GM18861 (cell line): ENCODE measurements at regions not wholly inside any gene's neighbourhood (a gene's known extent, or its start where the extent isn't known, plus 50 kb on each side); places are given as distances from the start of the nearest gene placed in this dataset.

Experiments
- ATAC-seq: cut with Tn5 transposase; IDR thresholded peaks from one replicate; pipeline ENCODE4 v1.9.1; 2021; ENCODE audit not compliant: unreplicated experiment

DNA sequence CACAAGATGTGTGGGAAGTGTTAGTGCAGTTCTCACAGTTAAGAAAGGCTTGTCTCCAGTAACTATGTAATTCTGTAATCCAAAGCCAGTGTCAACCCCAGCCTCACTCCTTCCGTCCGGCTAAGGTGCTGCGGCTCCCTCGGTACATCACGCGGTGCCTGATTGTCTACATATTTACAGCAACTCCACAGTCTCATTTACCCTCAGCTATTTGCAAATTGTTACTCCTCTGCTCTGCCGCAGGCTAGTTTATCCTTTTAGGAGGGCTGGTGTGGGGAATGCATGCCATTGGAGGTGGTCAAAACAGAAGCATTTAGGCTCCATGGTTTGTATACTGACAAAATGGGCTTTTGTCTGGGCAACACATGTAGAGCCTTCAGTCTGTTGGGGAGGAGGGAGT is 358.3 kb downstream of the METTL15 start:
- no peak for ATAC-seq

DNA sequence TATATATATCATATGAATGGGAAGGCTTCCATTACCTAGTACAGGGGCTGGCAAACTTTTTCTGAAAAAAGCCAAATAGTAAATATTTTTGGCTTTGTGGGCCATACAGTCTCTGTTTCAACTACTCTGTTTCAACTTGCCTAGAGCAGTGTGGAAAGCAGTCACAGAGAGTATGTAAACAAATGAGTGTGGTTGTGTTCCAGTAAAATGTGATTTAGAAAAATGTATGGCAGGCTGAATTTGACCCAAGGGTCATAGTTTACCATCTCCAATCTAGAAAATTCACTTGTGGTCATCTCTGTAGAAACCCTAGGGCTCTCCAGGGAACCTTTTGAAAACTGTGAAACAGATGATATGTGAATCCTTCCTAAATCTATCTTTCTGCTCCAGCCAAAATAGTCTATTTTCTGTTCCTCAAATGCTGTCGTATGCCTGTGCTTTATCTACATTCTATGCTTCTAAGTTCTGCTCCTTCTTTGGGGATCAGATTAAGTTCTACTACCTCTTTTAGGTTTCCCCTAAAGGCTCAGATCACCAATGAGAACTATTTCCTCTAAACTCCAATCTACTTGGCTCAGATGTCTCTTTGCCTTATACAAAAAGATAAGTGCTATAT is 356.2 kb downstream of the METTL15 start:
- no peak for ATAC-seq

DNA sequence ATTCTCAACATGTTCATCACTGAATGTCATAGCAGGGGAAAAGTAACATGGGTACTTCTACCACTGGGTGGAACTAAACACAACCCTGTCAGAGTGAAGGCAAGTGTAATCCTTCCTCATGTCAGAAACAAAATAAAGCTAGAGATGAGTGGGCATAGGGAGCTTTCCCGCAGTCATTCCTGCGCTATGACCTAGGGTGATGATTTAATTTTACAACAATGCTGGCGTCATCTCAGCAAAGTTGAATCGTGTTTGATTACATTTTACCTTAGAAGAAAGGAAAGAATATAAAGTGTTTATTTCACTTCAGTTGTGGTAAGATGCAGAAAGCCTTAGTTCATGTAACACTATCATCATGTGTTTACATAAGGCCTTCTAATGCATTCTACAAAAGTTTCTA is 355.6 kb downstream of the METTL15 start:
- ATAC-seq = no peak

DNA sequence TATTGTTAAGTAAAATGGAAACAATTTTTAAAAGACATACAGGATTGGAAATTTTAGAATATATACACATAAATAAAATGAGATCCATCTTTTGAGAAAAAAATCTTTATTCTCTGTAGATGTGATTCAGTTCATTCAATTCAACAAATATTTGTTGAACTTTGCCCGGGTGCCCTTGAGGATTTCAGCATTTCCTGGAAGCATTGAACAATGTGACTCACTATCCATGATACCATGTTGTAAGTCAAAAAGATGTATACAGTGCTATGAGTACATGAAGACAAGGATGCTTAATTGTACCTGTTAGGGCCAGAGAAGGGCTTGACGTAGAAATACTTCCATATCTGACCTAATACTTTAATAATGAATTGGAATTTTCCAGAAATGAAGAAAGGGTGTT is 353.7 kb downstream of the METTL15 start:
- ATAC-seq = no peak

DNA sequence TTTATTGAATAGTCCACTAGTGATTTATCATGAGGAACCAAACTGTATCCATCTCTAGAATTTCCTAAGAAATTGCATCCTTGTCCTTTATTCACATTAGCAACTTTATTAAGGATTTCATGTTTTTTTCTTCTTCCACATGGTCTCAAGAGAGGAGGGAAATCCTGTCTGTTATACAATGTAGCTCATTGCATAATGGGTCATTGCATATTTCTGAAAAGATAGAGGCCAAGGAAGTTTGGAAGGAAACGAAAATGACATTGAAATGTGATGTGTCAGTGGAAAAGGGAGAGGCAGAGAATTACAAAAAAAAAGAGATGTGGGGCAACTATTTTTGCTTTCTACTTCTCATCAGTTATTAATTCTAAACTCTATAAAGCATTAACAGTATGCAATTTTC is 353.1 kb downstream of the METTL15 start:
- no peak for ATAC-seq

DNA sequence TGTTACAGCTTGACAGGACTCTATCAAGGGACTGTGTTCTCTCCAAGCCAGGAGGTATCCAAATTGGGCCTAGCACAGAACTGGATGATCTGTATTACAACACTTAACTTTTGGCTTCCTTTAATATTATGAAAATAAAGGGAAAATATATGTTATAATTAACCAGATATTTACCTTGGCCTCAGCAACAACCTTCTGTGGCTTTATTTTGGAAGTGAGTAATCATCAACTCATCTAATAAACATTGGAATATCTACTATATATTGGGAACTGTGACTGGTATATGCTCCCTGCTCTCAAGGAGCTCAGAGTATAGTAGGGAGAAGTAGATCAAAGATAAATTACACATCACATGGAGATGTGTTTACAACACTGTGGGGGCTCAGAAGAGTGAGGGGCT is 352.2 kb downstream of the METTL15 start:
- ATAC-seq = no peak

DNA sequence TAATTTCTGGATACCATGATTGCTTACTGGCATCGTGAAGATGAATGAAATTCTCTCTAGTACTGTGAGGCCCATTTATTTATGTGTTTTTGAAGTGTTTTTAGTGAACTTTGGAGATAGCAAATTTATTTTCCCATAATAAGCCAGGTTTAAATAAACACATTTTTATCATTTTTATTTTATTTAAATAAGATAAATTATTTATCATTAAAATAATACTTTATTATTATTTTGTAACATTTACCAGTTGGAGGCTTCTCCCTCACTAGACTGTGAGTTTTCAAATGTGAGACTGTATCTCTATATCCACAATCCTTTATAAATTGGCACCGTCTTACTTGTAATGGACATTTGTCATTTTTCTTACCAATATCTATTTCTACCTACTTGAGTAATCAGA is 351.7 kb downstream of the METTL15 start:
- ATAC-seq = no peak

DNA sequence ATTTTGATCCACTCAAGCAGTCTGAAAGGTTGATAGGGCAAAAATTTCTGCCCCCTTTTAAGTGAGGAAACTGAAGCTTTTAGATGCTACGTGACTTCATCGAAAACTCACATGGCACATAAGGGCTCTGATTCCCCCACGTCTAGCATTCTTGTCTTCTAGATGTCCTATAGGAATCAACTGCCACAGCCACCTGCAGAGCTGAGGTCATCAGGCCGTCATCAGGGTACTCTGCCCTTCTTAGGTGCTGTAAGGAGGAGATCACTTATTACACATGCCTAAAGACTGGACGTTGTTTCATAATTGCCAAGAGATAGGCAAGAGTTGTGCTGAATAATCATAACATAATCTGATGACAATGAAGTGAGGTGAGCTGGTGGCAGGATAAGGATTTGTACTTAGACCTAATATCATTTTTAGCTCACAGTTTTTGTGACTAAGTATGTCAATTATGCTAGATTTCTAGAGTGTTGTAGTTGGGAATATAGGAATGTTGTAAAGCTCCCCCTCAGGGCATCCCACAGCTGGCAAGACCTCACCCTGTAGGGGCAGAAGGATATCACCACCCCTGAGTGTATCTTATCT is 349.4 kb downstream of the METTL15 start:
- no peak for ATAC-seq

DNA sequence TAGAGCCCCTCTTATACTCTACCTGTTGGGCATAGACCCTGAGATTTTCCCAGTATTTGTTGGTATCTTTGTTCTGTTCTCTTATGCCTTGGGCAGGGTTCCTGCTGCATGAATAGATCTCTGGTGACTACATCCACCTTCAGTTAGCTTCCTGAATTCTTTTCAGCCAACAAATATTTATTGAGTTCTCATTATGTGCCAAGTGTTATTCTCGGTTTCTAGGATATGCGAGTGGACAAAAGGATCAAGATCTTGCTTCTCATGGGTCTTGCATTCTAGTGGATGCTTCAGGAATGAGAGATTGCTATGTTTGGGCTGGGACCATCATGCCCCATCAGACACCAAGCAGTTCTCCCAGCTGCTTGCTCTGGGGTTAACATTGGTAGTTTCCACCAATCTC is 340.0 kb downstream of the METTL15 start:
- ATAC-seq = no peak

DNA sequence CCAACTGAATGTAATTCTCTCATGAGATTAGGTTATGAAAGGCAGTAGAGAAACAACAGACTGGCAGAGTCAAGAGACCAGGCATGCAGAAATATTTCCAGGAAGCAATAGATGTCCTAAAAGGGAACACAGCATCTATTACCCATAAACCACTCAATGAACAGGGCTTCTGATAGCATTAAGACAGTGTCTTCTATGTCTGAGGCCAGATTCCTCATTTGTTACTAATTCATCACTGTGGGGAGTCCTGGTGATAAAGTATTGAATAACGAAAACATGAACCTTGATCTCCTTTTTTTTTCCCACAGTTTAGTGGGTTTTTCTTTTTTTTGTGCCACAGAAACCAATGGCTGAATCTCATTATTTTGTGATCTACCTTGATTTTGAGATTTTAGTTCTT is 339.0 kb downstream of the METTL15 start:
- no peak for ATAC-seq

DNA sequence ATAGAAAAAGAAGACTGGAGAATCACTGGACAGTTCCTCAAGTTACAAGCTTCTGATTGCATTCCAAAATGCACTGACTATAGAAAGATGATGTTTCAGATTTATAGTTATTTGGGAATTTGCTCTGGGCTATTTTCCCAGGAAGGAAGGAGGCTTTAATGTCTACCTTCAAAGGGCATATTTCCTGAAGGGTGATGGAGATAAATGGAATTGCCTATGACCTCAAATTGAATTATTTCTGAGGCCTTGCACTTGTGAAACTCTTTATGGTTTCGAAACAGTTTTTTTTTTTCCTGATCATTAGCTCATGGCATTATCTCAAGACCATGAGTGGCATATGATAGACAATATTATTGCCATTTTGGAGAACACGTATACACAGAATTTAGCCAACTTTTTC is 333.9 kb downstream of the METTL15 start:
- ATAC-seq = no peak

DNA sequence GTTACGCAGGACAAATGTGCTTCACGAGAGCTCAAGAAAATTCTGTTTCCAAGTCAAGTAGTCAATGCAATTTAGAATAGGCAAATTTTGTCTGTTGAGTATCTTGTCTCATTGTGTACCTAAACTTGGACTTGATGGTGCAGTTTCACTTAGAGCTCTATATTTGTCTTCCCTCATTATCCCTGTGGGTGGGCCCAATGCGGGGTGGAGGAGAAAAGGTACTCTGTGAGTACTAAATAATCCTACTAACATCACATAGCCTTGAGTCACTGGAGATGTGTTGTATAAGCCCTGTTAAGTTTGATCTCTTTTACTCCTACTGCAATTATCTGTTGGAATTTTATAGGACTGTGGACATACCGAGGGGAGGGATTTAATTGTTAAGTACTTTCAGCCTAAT is 331.2 kb downstream of the METTL15 start:
- no peak for ATAC-seq

DNA sequence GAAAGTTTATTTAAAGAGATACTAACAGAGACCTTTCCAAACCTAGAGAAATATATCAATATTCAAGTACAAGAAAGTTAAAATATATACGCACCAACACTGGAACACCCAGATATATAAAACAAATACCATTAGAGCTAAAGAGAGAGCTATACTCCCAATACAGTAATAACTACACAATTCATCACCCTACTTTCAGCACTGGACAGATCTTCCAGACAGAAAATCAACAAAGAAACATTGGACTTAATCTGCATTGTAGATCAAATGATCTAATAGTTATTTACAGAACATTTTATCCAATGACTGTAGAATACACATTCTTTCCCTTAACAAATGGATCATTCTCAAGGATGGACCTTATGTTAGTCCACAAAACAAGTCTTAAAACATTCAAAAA is 311.9 kb downstream of the METTL15 start:
- ATAC-seq = no peak

DNA sequence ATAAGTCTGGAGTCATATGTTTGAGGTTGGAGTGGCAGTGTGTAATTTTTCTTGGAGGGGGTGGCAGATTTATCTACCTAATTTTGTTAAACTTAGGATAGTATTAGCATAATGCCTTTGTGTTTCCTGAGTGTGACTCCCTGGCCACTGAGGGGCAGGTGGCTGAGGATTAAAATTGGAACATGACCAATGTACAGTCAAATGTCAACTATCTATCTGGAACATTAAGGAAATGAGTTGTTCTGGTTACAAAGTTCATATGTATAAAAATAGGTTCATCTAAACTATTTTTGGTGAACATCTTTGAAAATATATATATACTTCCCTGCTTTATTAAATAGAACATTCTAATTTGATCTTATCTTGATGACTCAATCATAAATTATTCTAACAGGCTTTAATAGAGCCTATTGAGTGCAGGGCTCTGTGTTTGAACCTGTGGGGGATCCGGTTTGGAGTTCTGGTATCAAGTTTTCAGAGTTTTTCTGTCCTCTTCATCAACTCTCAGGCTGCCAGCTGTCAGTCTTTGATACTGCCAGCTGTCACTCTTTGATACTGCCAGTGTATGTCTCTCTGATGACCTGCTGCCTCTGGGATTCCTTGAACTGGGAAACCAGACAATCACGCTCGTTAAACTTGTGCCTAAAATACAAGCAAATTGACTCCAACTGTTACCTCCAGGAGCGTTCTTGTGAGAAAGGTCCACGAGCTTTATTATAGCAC is 309.6 kb downstream of the METTL15 start:
- no peak for ATAC-seq

DNA sequence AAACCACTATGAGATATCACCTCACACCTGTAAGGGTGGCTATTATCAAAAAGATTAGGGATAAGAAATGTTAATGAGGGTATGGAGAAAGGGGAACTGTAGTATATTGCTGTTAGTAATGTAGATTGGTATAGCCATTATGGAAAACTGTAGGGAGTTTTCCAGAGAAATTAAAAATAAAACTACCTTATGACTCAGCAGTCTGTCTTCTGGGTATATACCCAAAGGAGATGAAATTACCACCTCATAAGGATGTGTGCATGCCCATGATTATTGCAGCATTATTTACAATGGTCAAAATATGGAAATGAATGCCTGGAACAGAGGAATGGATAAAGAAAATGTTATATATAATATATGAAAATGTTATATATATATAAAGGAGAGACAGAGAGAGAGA is 303.8 kb downstream of the METTL15 start:
- no peak for ATAC-seq

DNA sequence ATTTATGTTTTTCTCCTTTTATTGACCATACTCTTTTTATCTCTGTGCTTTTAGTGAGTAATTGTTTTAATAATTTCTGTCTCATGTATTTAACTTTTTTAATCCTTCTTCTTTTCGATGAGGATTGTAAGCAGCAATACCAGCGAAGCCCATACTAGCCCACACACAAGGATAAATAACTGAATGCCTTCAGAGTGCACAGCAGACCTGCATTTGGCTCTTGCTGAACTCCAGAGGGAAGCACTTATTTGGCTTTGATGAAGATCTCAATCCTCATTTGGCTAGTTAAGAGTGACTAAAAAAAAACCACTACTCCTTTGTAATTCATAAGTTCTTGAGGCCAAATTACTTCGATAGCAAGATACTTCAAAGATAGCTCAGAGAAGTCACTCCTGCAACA is 293.3 kb downstream of the METTL15 start:
- no peak for ATAC-seq

DNA sequence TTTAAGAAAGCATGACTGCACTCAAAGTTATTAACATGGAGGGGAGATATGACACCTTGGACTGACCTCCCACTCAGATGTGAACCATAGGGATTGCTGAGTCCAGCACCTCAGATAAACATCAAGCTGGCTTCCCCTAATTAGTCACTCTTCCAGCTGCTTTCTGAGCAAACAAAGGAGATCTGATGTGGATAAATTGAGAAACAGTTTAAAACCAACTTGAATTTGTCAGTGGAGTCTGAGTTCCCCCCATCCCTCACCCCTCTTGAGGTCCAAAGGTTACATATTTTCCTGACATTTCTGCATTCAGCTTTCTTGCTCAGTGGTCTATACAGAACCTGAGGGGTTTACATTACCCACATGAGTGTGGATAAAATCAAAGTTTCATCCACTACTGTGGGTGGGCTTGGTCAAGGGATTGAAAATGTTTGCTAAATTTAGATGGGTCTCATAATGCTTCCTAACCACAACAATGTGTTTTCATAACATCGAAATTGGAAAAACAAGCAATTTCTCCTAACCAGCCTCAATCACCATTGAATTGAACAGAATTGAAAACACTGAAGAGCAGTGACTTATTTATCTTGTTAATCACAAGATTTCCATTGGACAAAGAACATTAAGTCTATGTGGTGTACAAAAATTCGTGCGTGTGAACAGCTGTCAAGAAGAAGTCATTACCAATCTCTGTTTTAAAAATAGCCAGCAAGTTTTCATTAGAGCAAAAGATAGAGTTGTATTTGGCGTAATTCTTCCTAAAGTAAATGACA is 292.3 kb downstream of the METTL15 start:
- no peak for ATAC-seq

DNA sequence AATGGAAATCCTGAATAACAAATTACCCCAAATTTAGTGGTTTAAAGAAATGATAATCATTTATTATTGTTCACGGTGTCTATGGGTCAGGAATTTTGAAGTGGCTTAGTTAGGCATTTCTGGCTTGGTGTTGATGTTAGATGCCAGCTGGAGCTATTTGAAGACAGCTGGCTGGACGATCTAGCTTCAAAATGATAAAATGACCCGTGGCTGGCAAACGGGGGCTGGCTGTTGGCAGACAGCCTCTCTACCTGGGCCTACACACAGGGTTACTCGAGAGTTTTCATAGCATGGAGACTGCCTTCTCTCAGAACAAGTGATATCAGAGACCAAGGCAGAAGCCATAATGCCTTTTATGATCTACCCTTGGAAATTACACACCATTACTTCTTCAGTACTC is 285.2 kb downstream of the METTL15 start:
- ATAC-seq = no peak

DNA sequence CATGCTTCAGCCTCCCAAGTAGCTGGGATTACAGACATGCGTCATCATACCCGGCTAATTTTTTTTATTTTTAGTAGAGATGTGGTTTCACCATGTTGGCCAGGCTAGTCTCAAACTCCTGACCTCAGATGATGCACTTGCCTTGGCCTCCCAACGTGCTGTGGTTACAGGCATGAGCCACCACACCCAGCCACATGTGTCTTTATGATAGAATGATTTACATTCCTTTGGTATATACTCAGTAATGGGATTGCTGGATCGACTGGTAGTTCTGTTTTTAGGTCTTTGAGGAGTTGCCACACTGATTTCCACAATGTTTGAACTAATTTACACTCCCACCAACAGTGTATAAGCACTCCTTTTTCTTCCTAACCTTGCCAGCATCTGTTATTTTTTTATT is 276.2 kb downstream of the METTL15 start:
- no peak for ATAC-seq

DNA sequence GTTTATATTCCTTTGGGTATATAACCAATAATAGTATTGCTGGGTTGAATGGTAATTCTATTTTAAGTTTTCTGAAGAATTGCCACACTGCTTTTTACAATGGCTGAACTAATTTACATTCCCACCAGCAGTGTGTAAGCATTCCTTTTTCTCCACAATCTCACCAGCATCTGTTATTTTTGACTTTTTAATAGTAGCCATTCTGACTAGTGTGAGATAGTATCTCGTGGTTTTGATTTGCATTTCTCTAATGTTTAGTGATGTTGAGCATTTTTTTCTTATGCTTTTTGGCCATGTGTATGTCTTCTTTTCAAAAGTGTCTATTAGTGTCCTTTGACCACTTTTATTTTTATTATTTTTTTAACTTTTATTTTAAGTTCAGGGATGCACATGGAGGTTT is 275.3 kb downstream of the METTL15 start:
- no peak for ATAC-seq
